ENCODE measurements at regions not wholly inside any gene's neighbourhood (a gene's known extent, or its start where the extent isn't known, plus 50 kb on each side); places are given as distances from the start of the nearest gene placed in this dataset.
"Not testable (repeated sequence)": the region's sequence is repeated elsewhere in the genome, so short reads cannot be mapped to it uniquely, and the experiment has no call there.

DNA sequence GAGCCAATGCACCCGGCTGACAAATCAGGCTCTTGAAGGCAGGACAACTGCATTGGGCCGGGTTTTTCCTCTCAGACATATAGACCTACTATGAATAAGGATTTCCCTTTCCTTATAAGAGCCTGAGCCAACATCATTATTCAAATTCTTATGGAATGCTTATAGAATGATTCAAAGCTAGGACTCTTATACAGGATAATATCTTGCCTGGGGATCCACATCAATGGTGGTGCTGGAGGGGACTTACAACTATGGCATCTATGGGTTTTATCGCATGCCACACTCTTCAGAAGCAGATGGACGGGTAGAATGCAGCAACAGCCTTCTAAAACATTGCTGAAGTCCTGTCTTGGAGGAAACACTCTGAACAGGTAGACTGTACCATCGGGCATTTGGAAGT lies 296.8 kb upstream of the KYNU start:
- no peak for DNase-seq (ENCODE audit: low spot score)

- no peak for DNase-seq (ENCODE audit: low spot score)
These were observed 301.9 kb upstream of the KYNU start for GRCh38 chr2:142575561-142575960.

GRCh38 chr2:142574388-142574787 lies 303.1 kb upstream of the KYNU start:
- no peak for DNase-seq (ENCODE audit: low spot score)

DNA sequence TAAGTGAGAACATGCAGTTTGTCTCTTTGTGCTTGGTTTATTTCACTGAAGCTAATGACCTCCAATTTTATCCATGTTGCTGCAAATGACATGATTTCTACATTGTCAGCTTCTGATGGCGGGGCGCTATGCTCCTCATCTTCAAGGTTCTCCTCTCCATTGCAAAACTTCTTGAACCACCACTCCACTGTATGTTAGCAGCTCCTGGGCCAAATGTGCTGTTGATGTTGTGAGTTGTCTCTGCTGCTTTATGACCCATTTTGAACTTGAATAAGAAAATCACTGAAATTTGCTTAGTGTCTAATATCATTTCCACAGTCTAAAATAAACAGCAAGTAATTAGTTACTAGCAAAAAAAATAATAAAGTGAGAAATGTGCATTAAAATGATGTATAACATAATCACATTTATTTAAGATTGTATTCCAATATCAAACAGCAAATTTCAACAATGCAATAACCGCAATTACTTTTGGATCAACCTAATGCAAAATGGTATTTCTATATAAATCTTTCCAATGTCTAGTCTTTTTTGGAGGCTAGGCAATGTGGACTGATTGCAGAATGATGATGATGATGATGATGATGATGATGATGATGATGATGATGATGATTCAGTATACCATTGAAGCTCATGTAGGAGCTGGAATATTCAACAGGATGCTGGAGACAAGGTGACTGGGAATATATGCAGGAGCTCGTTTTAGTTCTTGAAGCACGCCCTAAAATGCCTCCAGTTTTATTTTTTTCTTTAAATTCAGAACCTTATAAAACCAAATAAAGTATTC lies 304.9 kb upstream of the KYNU start:
- DNase-seq (ENCODE audit: low spot score) = no peak

DNA sequence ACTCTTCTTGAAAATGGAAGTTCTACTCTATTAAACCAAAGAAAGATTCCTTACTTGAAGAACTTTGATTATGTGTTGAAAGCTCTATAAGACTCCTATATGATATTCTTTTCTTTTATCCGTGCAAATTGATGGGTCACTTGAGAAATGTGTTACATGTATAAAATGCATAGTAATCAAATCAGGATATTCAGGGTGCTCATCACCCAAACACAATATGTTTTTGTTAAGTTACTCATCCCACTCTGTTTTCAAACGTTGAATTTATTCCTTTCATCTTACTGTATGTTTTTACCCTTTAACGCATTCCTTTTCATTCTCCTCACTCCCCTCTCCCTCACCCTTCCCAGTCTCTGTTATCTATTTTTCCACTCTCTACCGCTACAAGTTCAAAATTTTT lies 305.5 kb upstream of the KYNU start:
- no peak for DNase-seq (ENCODE audit: low spot score)

DNA sequence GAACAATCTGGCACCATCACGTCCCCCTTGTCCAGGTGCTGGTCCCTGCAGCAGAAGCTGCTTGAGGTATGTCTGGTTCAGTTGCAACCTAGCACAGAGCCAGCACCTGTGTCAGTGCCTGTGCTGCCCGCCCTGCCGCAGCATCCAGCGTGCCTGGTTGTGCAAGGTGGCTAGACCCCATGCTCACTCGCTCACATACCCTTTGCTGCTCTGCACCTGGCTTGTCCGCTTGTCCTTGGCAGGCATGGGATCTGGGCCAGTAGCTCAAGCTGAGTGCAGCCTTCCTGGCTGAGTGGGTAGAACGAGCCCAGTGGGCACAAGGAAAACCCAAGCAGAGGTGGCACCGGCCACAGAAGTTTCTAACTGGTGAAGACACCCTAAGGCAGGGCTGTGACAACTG lies 314.6 kb upstream of the KYNU start:
- DNase-seq (ENCODE audit: low spot score) = no peak

- no peak for DNase-seq (ENCODE audit: low spot score)
These were observed 315.8 kb upstream of the KYNU start for GRCh38 chr2:142561656-142562055.

DNA sequence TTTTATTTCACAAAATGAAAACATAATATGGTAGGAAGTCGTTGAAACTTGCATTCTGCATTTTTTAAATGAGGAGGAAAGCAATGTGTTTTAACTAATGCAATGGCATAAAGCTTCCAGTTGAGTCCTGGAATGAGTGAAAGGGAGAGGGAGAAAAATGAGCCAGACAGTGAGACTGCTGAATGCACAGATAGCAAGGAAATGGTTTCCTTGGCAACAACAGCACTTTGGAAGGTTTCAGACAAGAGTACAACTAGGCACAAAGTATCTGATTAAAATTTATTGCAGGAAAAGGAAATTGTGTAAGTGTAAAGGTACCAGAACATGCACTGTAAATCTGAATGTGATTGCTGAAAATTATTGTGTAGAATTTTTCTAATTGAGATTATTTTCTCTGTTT lies 320.1 kb upstream of the KYNU start:
- no peak for DNase-seq (ENCODE audit: low spot score)

GRCh38 chr2:142545999-142546398 lies 331.5 kb upstream of the KYNU start:
- not testable (repeated sequence) for DNase-seq (ENCODE audit: low spot score)

DNA sequence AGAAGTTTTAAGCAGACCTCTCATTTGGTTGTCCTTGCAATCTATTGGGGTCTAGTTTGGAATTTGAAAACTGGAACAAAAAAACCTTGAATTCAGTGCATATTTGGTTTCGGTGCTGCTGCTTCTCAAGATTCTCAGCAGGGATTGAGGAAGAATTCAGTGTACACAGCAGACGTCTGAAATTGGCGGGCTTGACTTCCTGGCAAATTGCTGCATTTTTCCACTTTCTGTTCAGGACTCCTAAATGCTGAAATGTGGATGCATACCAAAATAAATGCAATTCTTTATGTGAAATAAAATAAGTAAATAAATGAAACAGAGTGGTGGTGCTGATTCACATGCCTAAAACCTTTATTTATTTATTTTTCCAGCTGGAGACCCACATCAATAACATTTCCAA lies 332.4 kb upstream of the KYNU start:
- no peak for DNase-seq (ENCODE audit: low spot score)

DNA sequence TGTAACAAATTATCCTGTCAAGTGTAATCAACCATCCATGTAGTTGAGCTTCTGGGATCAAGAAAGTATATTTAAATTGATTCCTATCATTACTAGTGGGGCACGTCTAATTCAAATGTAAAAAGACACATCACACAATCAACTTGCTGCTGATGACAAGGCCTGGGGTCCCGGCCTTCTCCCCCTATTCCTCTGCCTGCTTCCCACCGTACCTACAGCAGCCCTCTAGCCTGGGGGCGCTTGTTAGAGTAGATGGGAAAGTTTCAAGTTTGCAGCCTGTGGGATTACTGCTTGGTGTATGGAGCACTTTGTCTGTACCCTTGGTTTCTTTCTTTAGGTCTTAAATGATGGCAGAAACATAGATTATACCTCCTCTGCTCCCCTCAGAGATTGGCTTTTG lies 333.3 kb upstream of the KYNU start:
- no peak for DNase-seq (ENCODE audit: low spot score)

- no peak for DNase-seq (ENCODE audit: low spot score)
These were observed 335.0 kb upstream of the KYNU start for GRCh38 chr2:142542431-142542910.

- DNase-seq (ENCODE audit: low spot score) = no peak
These were observed 340.5 kb upstream of the KYNU start for GRCh38 chr2:142536966-142537365.

DNA sequence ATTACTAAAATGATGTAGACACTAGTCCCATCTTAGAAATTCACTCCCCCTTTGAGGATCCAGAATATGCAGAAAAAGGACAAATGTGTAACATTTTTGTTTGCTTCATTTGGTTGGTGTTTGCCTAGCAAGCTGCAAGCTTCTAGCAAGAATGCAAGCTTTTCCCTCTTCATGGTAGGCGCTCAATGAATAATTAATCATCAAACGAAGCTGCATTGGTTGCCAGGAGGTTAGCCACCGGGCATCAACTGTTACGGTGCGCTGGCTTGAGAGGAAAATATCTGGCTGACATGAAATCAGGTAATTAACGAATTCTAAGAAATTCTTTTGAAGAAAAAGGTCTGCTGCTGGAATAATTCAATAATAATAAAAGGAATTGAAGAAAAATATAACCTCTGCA lies 341.0 kb upstream of the KYNU start:
- no peak for DNase-seq (ENCODE audit: low spot score)

DNA sequence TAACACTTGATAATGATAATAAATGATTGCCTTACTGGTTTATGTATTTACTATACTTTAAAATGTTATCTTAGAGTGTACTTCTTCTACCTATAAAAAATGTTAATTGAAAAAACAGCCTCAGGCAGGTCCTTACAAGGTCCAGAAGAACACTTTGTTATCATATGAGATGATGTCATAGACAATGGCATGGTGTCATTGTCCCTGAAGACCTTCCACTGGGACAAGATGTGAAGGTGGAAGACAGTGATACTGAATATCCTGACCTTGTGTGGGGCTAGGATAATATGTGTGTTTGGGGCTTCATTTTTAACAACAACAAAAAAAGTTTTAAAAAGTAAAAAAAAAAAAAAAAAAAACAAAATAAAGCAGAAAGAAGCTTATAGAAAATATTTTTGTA lies 342.2 kb upstream of the KYNU start:
- DNase-seq (ENCODE audit: low spot score) = no peak

DNA sequence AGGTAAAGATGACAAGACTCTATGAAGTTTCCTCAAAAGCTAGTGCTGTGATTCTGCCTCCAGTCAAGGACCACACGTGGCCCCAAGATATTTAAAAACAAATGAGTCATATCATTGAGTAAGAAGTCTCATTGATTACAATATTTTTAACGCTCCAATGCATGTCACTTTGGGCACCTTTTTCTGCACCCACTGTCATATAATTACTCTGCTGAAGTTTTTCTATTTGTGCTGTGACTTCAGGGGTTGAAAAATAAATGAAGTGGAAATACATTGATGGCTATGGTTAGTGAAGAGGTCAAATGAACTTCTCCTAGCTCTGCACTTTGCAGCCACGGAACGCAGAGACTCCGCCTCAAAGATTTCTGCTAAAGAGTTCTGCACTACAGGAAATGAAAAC lies 344.3 kb upstream of the KYNU start:
- DNase-seq (ENCODE audit: low spot score) = no peak

DNA sequence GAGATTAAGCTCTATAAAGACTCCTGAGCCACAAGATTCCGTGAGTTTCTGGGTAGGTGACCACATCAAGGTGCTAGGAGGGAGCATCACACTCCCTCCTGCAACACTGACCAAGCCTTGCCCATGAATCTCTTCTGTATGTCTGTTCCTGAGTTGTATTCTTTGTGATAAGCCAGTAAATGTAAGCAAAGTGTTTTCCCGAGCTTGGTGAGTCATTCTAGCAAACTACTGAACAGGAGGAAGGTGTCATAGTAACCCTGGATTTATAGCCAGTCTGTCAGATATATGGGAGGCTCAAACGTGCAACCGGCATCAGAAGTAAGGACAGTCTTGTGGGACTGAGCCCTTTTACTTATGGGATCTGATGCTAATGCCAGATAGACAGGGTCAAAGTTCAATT lies 346.1 kb upstream of the KYNU start:
- peak; percentile 49 for DNase-seq (ENCODE audit: low spot score)

GRCh38 chr2:142525720-142526119 lies 351.7 kb upstream of the KYNU start:
- DNase-seq (ENCODE audit: low spot score) = no peak

GRCh38 chr2:142521492-142521891 lies 356.0 kb upstream of the KYNU start:
- no peak for DNase-seq (ENCODE audit: low spot score)

DNA sequence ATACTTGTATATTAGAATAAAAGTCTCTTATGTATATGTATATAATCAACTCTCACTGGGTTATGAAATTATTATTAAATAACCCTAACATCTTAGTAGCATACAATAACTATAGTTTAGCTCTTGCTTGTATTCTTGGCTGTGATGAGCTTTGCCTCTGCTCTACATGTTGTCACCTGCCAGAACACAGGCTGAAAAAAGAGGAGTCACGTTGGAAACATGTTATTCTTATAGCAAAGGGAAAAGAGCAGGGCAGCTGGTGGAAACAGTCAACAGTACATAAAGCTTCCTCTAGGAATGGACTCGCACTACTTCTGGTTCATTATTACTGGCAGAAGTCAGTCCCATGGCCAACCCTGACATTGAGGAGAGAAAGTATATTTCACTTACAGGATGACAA lies 362.0 kb upstream of the KYNU start:
- no peak for DNase-seq (ENCODE audit: low spot score)

- no peak for DNase-seq (ENCODE audit: low spot score)
These were observed 368.1 kb upstream of the KYNU start for GRCh38 chr2:142509401-142509800.

DNA sequence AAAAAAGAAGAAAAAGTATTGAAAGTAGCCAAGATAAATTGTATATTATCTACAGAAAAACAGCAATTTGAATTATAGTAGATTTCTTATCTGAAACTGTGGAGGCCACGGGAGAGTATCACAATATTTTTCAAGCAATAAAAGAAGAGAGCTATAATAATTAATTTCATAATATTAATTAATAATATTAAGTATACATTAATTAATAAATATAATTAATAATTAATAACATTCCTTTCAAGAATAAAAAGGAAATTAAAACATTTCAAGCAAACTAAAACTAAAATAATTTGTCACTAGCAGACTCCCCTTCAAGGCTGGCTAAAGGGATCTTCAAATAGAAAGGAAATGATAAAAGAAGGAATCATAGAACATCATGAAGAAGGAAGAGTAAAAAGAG lies 372.7 kb upstream of the KYNU start:
- DNase-seq (ENCODE audit: low spot score) = no peak

GRCh38 chr2:142502402-142502801 lies 371.6 kb upstream of the LRP1B start:
- DNase-seq (ENCODE audit: low spot score) = no peak

DNA sequence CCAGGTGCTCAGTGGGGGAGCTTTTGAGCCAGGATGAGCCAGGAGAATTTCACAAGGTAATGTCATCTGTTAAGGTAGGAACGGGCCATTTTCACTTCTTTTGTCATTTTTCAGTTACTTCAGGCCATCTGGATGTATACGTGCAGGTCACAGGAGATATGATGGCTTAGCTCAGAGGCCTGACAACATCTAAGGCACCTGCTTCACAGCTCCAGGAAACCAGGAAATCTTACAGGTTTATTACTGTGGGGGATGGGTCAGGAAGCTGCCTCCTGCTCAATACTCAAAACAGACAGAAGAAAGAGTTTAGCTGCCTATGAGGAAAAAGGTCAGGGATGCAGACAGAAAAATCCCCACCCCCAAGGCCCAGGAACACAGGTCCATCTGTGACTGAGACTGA lies 364.3 kb upstream of the LRP1B start:
- DNase-seq (ENCODE audit: low spot score) = no peak
